ENCODE measurements at regions not wholly inside any gene's neighbourhood (a gene's known extent, or its start where the extent isn't known, plus 50 kb on each side); places are given as distances from the start of the nearest gene placed in this dataset.

- H3K4me3 ChIP-seq (ENCODE audit: control insufficient read depth, low read depth, low read length), result no peak overlapping the region
- no peak for TF ChIP-seq CTCF (conservative IDR thresholded peaks at IDR 0.05; ENCODE audit: control insufficient read depth, insufficient read depth, low read depth, low read length)
- DNase-seq (ENCODE audit: low read depth), result peak; percentile 26
Measured at GRCh38 chr3:152564459-152564858, 270.5 kb upstream of the P2RY1 start.

GRCh38 chr3:152574461-152575079, 260.4 kb upstream of the P2RY1 start:
- peak; percentile 61 for TF ChIP-seq CTCF (conservative IDR thresholded peaks at IDR 0.05; ENCODE audit: control insufficient read depth, insufficient read depth, low read depth, low read length)
- DNase-seq (ENCODE audit: low read depth), result peak; percentile 75
- H3K4me3 ChIP-seq (ENCODE audit: control insufficient read depth, low read depth, low read length), result no peak overlapping the region

DNA sequence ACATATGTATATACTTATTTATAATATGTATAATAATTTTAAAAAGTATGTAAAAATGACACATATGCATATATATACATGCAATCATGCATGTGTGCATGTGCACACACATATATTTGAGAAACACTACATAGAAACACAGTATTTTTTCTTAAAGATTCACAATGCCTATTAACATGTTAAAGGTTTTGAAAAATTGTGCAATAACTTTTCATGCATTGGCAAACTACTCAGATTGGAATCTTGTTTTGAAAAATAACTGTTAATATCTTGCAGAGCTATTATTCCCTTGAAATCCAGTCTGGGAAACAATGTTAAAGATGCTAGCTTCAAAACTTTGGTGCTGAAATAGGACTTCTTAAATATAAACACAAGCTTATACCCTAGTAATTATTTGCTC, 256.2 kb upstream of the P2RY1 start:
- H3K4me3 ChIP-seq (ENCODE audit: control insufficient read depth, low read depth, low read length), result no peak overlapping the region
- TF ChIP-seq CTCF (conservative IDR thresholded peaks at IDR 0.05; ENCODE audit: control insufficient read depth, insufficient read depth, low read depth, low read length), result no peak
- no peak for DNase-seq (ENCODE audit: low read depth)

DNA sequence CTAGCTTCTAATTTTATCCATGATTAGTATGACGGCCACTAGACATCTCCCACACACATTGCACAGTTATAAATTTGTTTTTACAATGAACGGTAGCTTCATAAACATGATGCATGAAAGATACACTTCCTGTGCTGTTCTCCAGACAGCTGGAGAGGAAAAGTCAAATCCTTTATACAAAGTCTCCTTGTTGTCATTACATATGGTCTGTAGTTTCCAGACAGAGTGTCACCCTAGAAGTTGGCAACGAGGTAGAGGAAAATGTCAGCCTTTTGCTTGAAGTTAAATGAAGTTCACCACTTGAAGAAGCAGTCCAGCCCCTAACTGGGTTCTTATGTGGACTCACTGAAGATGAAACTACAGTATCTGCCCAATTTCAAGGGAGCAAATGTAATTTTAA, 253.0 kb upstream of the P2RY1 start:
- no peak for TF ChIP-seq CTCF (conservative IDR thresholded peaks at IDR 0.05; ENCODE audit: control insufficient read depth, insufficient read depth, low read depth, low read length)
- no peak for DNase-seq (ENCODE audit: low read depth)
- no peak overlapping the region for H3K4me3 ChIP-seq (ENCODE audit: control insufficient read depth, low read depth, low read length)

DNA sequence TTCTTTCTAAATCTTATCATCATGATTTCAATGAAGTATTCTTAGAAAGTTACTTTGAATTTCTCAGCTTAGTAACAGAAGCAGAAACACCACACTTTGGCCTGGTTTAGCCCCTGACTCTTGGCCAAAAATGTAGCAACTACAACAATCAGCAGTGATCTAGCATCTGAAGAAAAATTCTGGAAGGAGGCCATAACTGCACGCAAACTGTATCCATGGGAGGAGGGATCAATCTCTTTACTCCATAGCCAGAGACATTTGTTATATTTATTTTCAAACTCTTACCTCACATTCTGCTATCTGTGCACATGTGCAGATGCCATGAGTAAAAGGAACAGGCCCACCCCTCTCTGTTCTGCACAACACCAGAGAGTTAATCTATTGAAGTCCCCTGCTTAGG, 251.0 kb upstream of the P2RY1 start:
- DNase-seq (ENCODE audit: low read depth), result peak; percentile 72
- H3K4me3 ChIP-seq (ENCODE audit: control insufficient read depth, low read depth, low read length), result no peak overlapping the region
- no peak for TF ChIP-seq CTCF (conservative IDR thresholded peaks at IDR 0.05; ENCODE audit: control insufficient read depth, insufficient read depth, low read depth, low read length)

DNA sequence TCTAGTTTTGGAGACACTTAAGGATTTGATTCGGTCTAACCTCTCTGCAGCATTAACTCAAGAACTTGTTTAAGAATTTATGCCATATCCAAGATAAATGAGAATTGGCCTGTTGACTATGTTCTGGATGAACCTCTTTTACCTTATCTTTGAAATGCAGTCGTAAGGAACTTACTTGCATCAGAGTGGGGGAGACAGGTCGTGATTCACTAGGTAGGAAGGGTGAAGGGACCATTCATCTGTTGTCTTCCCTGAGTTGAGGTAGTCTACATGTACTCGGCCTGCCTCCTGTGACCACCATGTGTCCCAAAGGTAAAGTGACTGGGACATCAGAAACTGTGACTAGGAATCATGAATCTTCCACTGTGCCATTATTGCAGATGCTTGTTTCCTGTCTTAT, 248.0 kb upstream of the P2RY1 start:
- TF ChIP-seq CTCF (conservative IDR thresholded peaks at IDR 0.05; ENCODE audit: control insufficient read depth, insufficient read depth, low read depth, low read length), result no peak
- DNase-seq (ENCODE audit: low read depth), result no peak
- no peak overlapping the region for H3K4me3 ChIP-seq (ENCODE audit: control insufficient read depth, low read depth, low read length)

DNA sequence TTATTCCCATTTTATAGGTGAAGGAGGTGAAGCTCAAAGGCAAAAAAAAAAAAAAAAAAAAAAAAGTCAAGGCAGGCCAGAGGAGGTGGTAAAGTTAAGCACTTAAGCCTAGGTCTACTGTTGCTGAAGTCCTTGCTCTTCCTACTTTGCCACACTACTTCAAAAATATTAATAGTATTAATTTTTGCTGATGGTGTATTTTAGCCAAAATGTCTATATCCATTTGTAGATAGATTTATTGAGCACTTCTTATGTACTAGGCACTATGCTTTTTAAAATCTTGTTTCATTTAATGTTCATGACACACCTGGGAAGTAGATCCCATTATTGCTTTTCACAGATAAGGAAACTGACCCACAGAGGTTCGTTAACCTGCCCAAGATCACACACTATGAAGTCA, 247.1 kb upstream of the P2RY1 start:
- H3K4me3 ChIP-seq (ENCODE audit: control insufficient read depth, low read depth, low read length), result no peak overlapping the region
- DNase-seq (ENCODE audit: low read depth), result no peak
- no peak for TF ChIP-seq CTCF (conservative IDR thresholded peaks at IDR 0.05; ENCODE audit: control insufficient read depth, insufficient read depth, low read depth, low read length)
